Choroid plexus epithelial cell (primary cell): ENCODE measurements at regions not wholly inside any gene's neighbourhood (a gene's known extent, or its start where the extent isn't known, plus 50 kb on each side); places are given as distances from the start of the nearest gene placed in this dataset.

Source experiments
- DNase-seq: peaks from one replicate; pipeline ENCODE4 v3.0.0-alpha.2; 2010; ENCODE audit warnings: low read depth
- H3K4me3 ChIP-seq: 2 replicates; pipeline ENCODE4 v1.5.1; 2011; ENCODE audit warnings: low read depth, mild to moderate bottlenecking, control low read depth, low read length, moderate library complexity
- CTCF ChIP-seq: conservative IDR thresholded peaks from 2 replicates; pipeline ENCODE4 v1.5.1; 2011; ENCODE audit warnings: low read depth, mild to moderate bottlenecking, control low read depth, inconsistent platforms, low read length, moderate library complexity

GRCh38 chr3:193981504-193981903 lies 154.4 kb upstream of the HES1 start:
- no peak for DNase-seq
- TF ChIP-seq CTCF: no peak

DNA sequence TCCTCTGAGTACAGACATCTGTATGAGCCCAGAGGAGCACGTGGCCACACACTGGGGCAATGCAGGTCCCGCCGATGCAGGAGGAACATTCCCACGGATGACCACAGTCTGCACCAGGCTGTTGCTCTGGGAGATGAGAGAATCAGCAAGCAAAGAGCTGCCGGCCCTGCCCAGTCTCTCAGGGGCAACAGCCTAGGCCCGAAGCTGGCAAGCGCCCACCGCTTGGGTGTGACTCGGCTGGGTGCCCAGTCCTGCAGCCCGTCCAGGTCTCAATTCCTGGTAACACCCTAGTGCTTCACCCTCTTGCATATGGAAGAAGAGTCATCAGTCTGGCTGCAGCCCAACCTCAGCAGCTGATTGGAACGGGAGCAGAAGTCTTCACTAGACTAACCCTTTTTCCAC lies 153.7 kb upstream of the HES1 start:
- TF ChIP-seq CTCF: no peak
- no peak for DNase-seq
- H3K4me3 ChIP-seq: no peak overlapping the region

More at GRCh38 chr3:193981504-193981903, 154.4 kb upstream of the HES1 start:
- no peak overlapping the region for H3K4me3 ChIP-seq

DNA sequence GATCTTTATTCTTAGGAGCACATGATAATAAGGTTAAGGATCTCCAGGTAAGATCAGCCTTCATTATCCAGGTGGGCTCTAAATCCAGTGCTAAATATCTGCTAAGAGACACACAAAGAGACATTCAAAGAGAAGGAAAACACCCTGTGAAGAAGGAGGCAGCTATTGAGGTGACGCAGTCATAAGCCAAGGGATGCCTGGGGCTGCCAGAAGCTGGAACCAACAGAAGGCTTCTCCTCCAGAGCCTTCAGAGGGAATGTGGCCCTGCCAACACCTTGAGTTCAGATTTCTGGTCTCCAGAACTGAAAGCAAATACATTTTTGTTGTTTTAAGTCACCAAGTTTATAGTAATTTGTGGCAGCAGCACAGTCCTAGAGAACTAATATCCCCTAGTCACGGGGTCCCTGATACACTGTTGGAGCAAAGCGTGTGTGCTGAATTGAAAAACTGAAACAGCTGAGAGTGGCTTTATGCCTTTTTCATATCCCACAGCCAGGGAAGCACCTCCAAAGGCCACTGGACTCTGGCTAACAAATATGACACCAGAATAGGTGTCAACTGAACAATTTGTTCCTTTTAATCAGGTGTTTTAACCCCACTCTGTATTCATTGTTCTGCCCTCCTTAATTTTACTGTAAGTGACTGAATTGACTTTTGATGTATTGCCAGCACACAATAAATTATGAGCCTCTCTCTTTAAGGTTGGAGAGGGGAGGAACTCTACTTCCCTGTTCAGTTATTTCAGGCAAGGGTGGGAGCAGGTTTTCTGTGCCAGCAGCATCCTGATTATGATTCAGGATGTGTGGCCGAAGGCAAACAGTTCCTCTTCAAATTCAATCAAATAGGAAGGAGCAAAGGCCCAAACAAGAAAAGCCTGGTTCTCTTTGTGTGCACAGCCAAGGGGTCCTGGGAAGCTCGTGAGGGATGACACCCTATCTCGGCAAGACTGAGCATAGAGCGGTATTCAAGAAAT lies 151.8 kb upstream of the HES1 start:
- TF ChIP-seq CTCF: no peak
- DNase-seq: no peak
- H3K4me3 ChIP-seq: no peak overlapping the region

- H3K4me3 ChIP-seq: no peak overlapping the region
- TF ChIP-seq CTCF: no peak
- no peak for DNase-seq
Measured at GRCh38 chr3:193984876-193985275, 151.1 kb upstream of the HES1 start.

DNA sequence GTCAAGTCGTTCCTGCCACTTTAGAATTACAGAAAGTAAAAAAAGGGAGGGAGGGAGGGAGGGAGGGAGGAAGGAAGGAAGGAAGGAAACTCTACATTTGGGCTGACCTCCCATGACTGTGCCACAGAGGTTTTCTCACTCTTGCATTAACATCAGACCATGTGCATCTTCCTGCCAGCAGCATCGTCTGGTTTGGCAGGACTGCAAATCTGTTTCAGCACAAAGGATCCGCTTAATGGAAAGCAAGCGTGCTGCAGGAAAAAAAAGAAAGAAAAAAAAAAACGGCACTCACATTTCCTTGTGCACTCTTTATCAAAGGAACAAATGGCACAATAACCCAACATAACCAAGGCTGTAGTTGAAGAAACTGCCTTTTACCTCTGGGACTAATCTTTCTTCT lies 148.8 kb upstream of the HES1 start:
- no peak for TF ChIP-seq CTCF
- DNase-seq: no peak
- H3K4me3 ChIP-seq: no peak overlapping the region

- no peak for DNase-seq
- TF ChIP-seq CTCF: no peak
- no peak overlapping the region for H3K4me3 ChIP-seq
Measured at GRCh38 chr3:193989186-193989585, 146.8 kb upstream of the HES1 start.
